ENCODE measurements at regions not wholly inside any gene's neighbourhood (a gene's known extent, or its start where the extent isn't known, plus 50 kb on each side); places are given as distances from the start of the nearest gene placed in this dataset.

DNA sequence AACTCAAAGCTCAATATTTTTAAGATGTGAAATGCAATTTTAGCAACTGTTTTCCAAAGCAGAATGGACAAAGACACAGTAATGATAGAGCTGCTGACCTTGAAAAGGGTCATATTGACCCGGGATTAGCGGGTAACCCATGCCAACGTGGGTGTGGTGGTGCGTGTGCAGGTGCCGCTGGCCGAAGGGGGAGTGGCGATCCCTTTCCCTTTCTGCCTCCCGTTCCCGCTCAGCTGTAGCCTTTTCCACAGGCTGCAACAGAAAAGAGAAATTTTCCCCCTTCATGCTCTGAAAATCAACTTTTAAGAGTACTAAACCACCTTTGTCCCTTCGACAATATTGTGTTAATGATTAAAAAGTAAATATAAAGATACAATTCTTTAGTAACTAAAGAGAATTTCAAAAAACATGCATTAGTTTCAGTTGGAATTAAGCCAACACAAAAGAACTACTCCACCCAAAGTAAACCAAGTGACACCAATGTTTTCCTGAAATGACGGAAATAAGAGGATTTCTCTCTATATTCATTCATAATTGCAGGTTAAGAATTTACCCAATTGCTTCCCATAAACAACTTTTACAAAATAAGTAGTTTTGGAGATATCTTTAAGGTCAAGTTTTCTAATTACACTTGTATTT is 105.2 kb downstream of the ZNF608 start:
- TF ChIP-seq, protein P1, sequence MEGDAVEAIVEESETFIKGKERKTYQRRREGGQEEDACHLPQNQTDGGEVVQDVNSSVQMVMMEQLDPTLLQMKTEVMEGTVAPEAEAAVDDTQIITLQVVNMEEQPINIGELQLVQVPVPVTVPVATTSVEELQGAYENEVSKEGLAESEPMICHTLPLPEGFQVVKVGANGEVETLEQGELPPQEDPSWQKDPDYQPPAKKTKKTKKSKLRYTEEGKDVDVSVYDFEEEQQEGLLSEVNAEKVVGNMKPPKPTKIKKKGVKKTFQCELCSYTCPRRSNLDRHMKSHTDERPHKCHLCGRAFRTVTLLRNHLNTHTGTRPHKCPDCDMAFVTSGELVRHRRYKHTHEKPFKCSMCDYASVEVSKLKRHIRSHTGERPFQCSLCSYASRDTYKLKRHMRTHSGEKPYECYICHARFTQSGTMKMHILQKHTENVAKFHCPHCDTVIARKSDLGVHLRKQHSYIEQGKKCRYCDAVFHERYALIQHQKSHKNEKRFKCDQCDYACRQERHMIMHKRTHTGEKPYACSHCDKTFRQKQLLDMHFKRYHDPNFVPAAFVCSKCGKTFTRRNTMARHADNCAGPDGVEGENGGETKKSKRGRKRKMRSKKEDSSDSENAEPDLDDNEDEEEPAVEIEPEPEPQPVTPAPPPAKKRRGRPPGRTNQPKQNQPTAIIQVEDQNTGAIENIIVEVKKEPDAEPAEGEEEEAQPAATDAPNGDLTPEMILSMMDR (optimal IDR thresholded peaks at IDR 0.05 in 1 of 3, IDR thresholded peaks at IDR 0.05 in 1 of 3, conservative IDR thresholded peaks at IDR 0.05 in 1 of 3; ENCODE audit: extremely low read depth in 1 of 3, insufficient read depth in 2 of 3, low read length in 3 of 3): no peak
- TF ChIP-seq EZH2 (IDR thresholded peaks at IDR 0.05; ENCODE audit: low read length): no peak
- no peak overlapping the region for H3K4me3 ChIP-seq (ENCODE audit: control insufficient read depth in 2 of 3, extremely low read depth in 1 of 3, insufficient read depth in 2 of 3, low read depth in 1 of 3, low read length in 3 of 3)
- no peak overlapping the region for H3K9ac ChIP-seq (ENCODE audit: control insufficient read depth, extremely low read depth, insufficient read depth, low read length)
- no peaks in the 10 kb centered on the region for H4K20me1 ChIP-seq (ENCODE audit: control insufficient read depth, extremely low read depth, insufficient read depth, low read length)
- dilution Hi-C loops (cut with MboI; ENCODE audit: extremely low pct_ligation_motif_present, low sequenced_read_pairs): no loop called here
- no peak for FAIRE-seq
- H3K9me3 ChIP-seq (ENCODE audit: control insufficient read depth, low read depth, low read length): no peaks in the 10 kb centered on the region
- DNase-seq (ENCODE audit: low read depth, low spot score): no peak
- peaks cover 1% of the 10 kb centered on the region for H3K4me1 ChIP-seq (ENCODE audit: control insufficient read depth, extremely low read depth, insufficient read depth, low read length)
- no peak overlapping the region for H2AFZ ChIP-seq (ENCODE audit: control insufficient read depth, low read length)
- H3K4me2 ChIP-seq (ENCODE audit: control insufficient read depth, extremely low read depth, insufficient read depth, low read depth, low read length): no peak overlapping the region
- no peaks in the 10 kb centered on the region for H3K27me3 ChIP-seq (ENCODE audit: control insufficient read depth, extremely low read depth, insufficient read depth, low read length)
- H3K79me2 ChIP-seq (ENCODE audit: control insufficient read depth, insufficient read depth, low read length): no peaks in the 10 kb centered on the region
- H3K27ac ChIP-seq (ENCODE audit: control insufficient read depth, insufficient read depth, low read length): no peak overlapping the region
- no peaks in the 10 kb centered on the region for H3K9me1 ChIP-seq (ENCODE audit: control insufficient read depth, extremely low read depth, insufficient read depth, low read length)
- H3K36me3 ChIP-seq (ENCODE audit: control insufficient read depth in 2 of 2, extremely low read depth in 1 of 2, insufficient read depth in 2 of 2, low read length in 2 of 2): no peaks in the 10 kb centered on the region

DNA sequence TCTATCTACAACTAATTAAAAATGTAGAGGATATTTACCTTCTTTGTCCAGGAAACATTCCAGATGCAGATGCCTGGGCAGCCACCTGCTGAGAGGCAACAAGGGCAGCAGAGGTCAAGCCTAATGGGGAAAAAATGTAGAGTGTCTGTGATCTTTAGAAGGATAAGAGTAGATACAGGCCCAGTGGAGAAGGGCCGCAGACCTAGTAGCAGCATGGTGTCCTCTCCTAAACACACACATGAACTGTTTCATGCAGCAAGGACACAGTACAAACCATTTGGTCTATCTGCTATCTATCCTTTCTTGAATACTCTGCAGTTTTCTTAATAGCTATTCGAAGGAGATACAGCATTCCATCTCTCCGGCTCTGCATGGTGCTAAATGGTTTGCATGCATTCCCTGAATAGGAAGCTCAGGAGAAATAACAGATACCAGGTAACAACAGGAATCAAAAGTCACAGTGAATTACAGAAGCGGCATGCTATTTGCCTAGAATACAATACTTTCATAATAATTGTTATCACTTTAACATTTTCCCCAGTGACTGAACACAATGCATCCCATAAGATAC is 107.3 kb downstream of the ZNF608 start:
- DNase-seq (ENCODE audit: low read depth, low spot score) (no peak), FAIRE-seq (no peak)
- no peak overlapping the region for H3K4me3 ChIP-seq (ENCODE audit: control insufficient read depth in 2 of 3, extremely low read depth in 1 of 3, insufficient read depth in 2 of 3, low read depth in 1 of 3, low read length in 3 of 3)
- no peaks in the 10 kb centered on the region for H3K27me3 ChIP-seq (ENCODE audit: control insufficient read depth, extremely low read depth, insufficient read depth, low read length)
- no peak overlapping the region for H3K9ac ChIP-seq (ENCODE audit: control insufficient read depth, extremely low read depth, insufficient read depth, low read length)
- no peaks in the 10 kb centered on the region for H3K9me1 ChIP-seq (ENCODE audit: control insufficient read depth, extremely low read depth, insufficient read depth, low read length)
- no peaks in the 10 kb centered on the region for H4K20me1 ChIP-seq (ENCODE audit: control insufficient read depth, extremely low read depth, insufficient read depth, low read length)
- no peaks in the 10 kb centered on the region for H3K79me2 ChIP-seq (ENCODE audit: control insufficient read depth, insufficient read depth, low read length)
- H3K4me2 ChIP-seq (ENCODE audit: control insufficient read depth, extremely low read depth, insufficient read depth, low read depth, low read length): no peak overlapping the region
- H3K36me3 ChIP-seq (ENCODE audit: control insufficient read depth in 2 of 2, extremely low read depth in 1 of 2, insufficient read depth in 2 of 2, low read length in 2 of 2): no peaks in the 10 kb centered on the region
- dilution Hi-C loops (cut with MboI; ENCODE audit: extremely low pct_ligation_motif_present, low sequenced_read_pairs): no loop called here
- H3K4me1 ChIP-seq (ENCODE audit: control insufficient read depth, extremely low read depth, insufficient read depth, low read length): no peaks in the 10 kb centered on the region
- no peaks in the 10 kb centered on the region for H3K9me3 ChIP-seq (ENCODE audit: control insufficient read depth, low read depth, low read length)
- no peak overlapping the region for H2AFZ ChIP-seq (ENCODE audit: control insufficient read depth, low read length)
- H3K27ac ChIP-seq (ENCODE audit: control insufficient read depth, insufficient read depth, low read length): no peak overlapping the region
- TF ChIP-seq, protein P1 (optimal IDR thresholded peaks at IDR 0.05 in 1 of 3, IDR thresholded peaks at IDR 0.05 in 1 of 3, conservative IDR thresholded peaks at IDR 0.05 in 1 of 3; ENCODE audit: extremely low read depth in 1 of 3, insufficient read depth in 2 of 3, low read length in 3 of 3): no peak
- no peak for TF ChIP-seq EZH2 (IDR thresholded peaks at IDR 0.05; ENCODE audit: low read length)

Data from keratinocyte (primary cell).